B cell (primary cell): ENCODE measurements at regions not wholly inside any gene's neighbourhood (a gene's known extent, or its start where the extent isn't known, plus 50 kb on each side); places are given as distances from the start of the nearest gene placed in this dataset.

Experiments
- ATAC-seq: fragments of 200-7000 bp; cut with Tn5 transposase; one replicate; pipeline ENCODE4 v1.10.0; 2021; ENCODE audit warnings: low read depth, mild to moderate bottlenecking, moderate number of reproducible peaks, moderate library complexity
- CTCF ChIA-PET: fragments of 350-600 bp; sonication (Branson Sonifier 250); formaldehyde crosslinking; loops from one replicate; lab custom pipeline; 2021; ENCODE audit warnings: antibody characterized with exemption, inconsistent platforms; lab: Charles Lee
- POLR2A ChIA-PET: fragments of 350-600 bp; sonication (Branson Sonifier 250); formaldehyde crosslinking; loops from one replicate; lab custom pipeline; 2021; ENCODE audit warnings: antibody characterized with exemption; lab: Charles Lee
- DNase-seq: peaks from one replicate; pipeline ENCODE4 v3.0.0; 2013
- H2AFZ ChIP-seq: 2 replicates; pipeline ENCODE4 v1.6.1; 2012; ENCODE audit warnings: mild to moderate bottlenecking, low read depth, low read length; ENCODE audit not compliant: insufficient read depth, poor library complexity, severe bottlenecking
- H3K27ac ChIP-seq, 2 donors: 1 replicate in 1 of 2; 2 replicates in 1 of 2; pipeline ENCODE4 v1.5.1; 2012 to 2013; ENCODE audit warnings: low read length in 2 of 2, mild to moderate bottlenecking in 2 of 2, moderate library complexity in 1 of 2
- H3K27me3 ChIP-seq, 4 experiments: fragments of 200-600 bp in 1 of 4; sonication (generic) in 1 of 4; replicated peaks in 1 of 4; 1 replicate in 2 of 4; 2 replicates in 2 of 4; pipeline versions ENCODE4 v1.6.1 to v1.7.0; 2013 to 2016; ENCODE audit warnings: low read length in 3 of 4, mild to moderate bottlenecking in 2 of 4, mixed read lengths in 1 of 4, moderate library complexity in 1 of 4; ENCODE audit not compliant: insufficient read depth in 4 of 4, control insufficient read depth in 3 of 4; ENCODE audit errors: control extremely low read depth in 1 of 4
- H3K36me3 ChIP-seq, 2 experiments: replicated peaks in 1 of 2; 1 replicate in 1 of 2; 2 replicates in 1 of 2; pipeline versions ENCODE4 v1.6.1 to v1.7.1; 2013; ENCODE audit warnings: low read length in 1 of 2; ENCODE audit not compliant: insufficient read depth in 2 of 2, control insufficient read depth in 1 of 2; ENCODE audit errors: control extremely low read depth in 1 of 2, extremely low read depth in 1 of 2
- H3K4me1 ChIP-seq, 2 donors: fragments of 200-600 bp in 1 of 2; sonication (generic) in 1 of 2; 1 replicate in 1 of 2; 2 replicates in 1 of 2; pipeline versions ENCODE4 v1.5.1 to v1.6.1; 2013 to 2017; ENCODE audit warnings: low read length in 2 of 2; ENCODE audit not compliant: control insufficient read depth in 2 of 2, insufficient read depth in 2 of 2
- H3K4me2 ChIP-seq: replicated peaks from 2 replicates; pipeline ENCODE3; 2012; ENCODE audit warnings: mild to moderate bottlenecking, low read depth, low read length; ENCODE audit not compliant: poor library complexity, severe bottlenecking
- H3K4me3 ChIP-seq, 5 experiments: fragments of 200-600 bp in 1 of 5; sonication (generic) in 1 of 5; 1 replicate in 3 of 5; 2 replicates in 2 of 5; pipeline versions ENCODE4 v1.5.1 to v1.7.0; 2011 to 2016; ENCODE audit warnings: low read length in 4 of 5, mild to moderate bottlenecking in 4 of 5, low read depth in 2 of 5, control low read depth in 1 of 5, moderate library complexity in 1 of 5; ENCODE audit not compliant: insufficient read depth in 1 of 5; ENCODE audit errors: control extremely low read depth in 1 of 5, extremely low read depth in 1 of 5
- H3K79me2 ChIP-seq: fragments of 200-600 bp; sonication (generic); one replicate; pipeline ENCODE4 v1.6.0; 2016; ENCODE audit warnings: low read length; ENCODE audit not compliant: control insufficient read depth, insufficient read depth
- H3K9ac ChIP-seq: fragments of 200-600 bp; sonication (generic); 2 replicates; pipeline ENCODE4 v1.6.1; 2017; ENCODE audit warnings: mild to moderate bottlenecking, low read length, moderate library complexity
- H3K9me3 ChIP-seq, 3 donors: one replicate each; pipeline versions ENCODE4 v1.6.1 to v1.7.1; 2013; ENCODE audit warnings: low read length in 2 of 3; ENCODE audit not compliant: control insufficient read depth in 2 of 3, insufficient read depth in 1 of 3; ENCODE audit errors: control extremely low read depth in 1 of 3
- H4K20me1 ChIP-seq: 2 replicates; pipeline ENCODE4 v1.6.0; 2012; ENCODE audit warnings: mild to moderate bottlenecking, low read length; ENCODE audit not compliant: insufficient read depth, control insufficient read depth, poor library complexity, severe bottlenecking
- H3K27ac Mint-ChIP-seq: one replicate; pipeline ENCODE4 v1.8.0; 2021; ENCODE audit warnings: mixed read lengths
- H3K27me3 Mint-ChIP-seq: one replicate; pipeline ENCODE4 v1.8.0; 2021; ENCODE audit warnings: mixed read lengths
- H3K4me1 Mint-ChIP-seq: one replicate; pipeline ENCODE4 v1.8.0; 2021; ENCODE audit warnings: mixed read lengths
- H3K4me3 Mint-ChIP-seq: one replicate; pipeline ENCODE4 v1.8.0; 2021; ENCODE audit warnings: mixed read lengths
- H3K9me3 Mint-ChIP-seq: one replicate; pipeline ENCODE4 v1.8.0; 2022; ENCODE audit warnings: mixed read lengths; ENCODE audit not compliant: insufficient read depth
- EZH2 ChIP-seq: IDR thresholded peaks from 2 replicates; pipeline ENCODE4 v1.6.1; 2012; ENCODE audit warnings: borderline replicate concordance, low read depth, mild to moderate bottlenecking, moderate library complexity, low read length; ENCODE audit not compliant: insufficient read depth, poor library complexity, severe bottlenecking
- WGBS: methylation state at CpG from one replicate; pipeline ENCODE4 v1.1.5; 2013; ENCODE audit warnings: missing lambda C conversion rate; ENCODE audit not compliant: insufficient coverage; 5-methylcytosine and 5-hydroxymethylcytosine counted together
- intact Hi-C: fragments of 100-400 bp; cut with micrococcal nuclease; formaldehyde crosslinking; loops from one replicate; pipeline ENCODE4 v1.10.0; 2022
- TF ChIP-seq, protein P1 (sequence below): fragments of 200-600 bp; IDR thresholded peaks from one replicate; pipeline ENCODE4 v1.8.0; 2022; ENCODE audit warnings: antibody characterized with exemption, mild to moderate bottlenecking

DNA sequence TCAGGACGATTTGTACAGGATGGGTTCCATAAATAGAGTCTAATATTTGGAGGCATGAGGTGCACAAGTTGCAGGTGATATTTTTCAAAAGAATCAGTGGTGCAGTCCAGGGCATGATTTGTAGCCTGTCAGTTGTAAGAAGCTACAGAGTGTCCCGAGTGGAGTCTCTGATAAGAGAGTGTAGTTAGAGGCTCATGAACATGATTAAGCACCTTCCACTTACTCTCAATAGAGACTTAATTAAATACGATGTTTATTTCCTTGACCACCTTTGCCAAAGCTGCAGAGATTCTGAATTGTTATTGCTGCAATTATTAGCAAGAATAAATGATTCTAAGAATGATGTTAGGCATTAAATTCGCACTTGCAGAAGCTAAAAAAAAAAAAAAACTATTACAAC lies 218.4 kb upstream of the LRTM1 start:
- Mint-ChIP-seq H3K9me3 (no peaks in the 10 kb centered on the region), H3K4me3 (no peak overlapping the region), H3K27ac (no peak overlapping the region), H3K4me1 (no peaks in the 10 kb centered on the region), H3K27me3 (no peaks in the 10 kb centered on the region)
- POLR2A ChIA-PET, result no interaction called here
- CTCF ChIA-PET, result no interaction called here
- Histone ChIP-seq H3K9ac (no peak overlapping the region), H3K27me3 (no peaks in the 10 kb centered on the region), H3K4me1 (no peaks in the 10 kb centered on the region), H3K27ac (no peak overlapping the region), H3K4me3 (no peak overlapping the region), H3K9me3 (peaks cover 0 to 5% (median 0%) of the 10 kb centered on the region in 3 donors), H3K4me2 (no peak overlapping the region), H2AFZ (no peak overlapping the region), H3K79me2 (no peaks in the 10 kb centered on the region), H3K36me3 (no peaks in the 10 kb centered on the region), H4K20me1 (no peaks in the 10 kb centered on the region)
- no peak for TF ChIP-seq EZH2
- WGBS, result 86% methylated on average over 1 of the region's 4 CpGs
- DNase-seq (no peak), ATAC-seq (no peak)
- intact Hi-C loops, result no loop called here

DNA sequence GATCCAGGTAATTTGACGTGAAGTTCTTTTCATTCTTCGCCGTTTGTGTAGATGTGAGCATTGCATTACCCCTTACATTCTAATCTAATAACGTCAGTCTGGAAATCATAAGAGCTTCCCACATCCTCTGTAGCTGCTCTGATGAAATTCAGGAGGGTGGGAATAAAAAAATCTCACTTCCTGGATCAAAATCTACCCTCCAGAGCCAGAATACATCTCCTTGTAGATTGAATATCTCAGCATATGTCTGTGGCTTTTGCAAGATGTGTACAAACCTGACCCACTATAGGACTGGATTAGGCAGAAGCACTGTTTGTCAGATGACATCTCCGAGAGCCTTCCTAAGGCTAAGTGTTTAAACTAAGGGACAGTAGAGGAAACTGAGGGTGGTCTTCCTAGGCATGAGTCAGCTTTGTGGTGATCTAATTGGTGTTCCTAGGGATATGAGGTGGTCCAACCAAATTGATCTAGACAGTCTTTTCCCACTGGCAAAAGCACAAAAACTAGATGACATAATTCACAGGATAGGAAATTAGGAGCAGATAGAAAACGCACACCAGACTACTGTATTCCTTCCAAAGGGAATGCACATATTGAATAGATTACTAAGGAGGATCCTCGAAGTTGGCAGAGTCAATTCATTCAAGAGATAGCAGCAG lies 216.3 kb upstream of the LRTM1 start:
- ATAC-seq (no peak), DNase-seq (no peak)
- H3K4me3 Mint-ChIP-seq, result no peak overlapping the region
- no peak overlapping the region for H3K27ac Mint-ChIP-seq
- POLR2A ChIA-PET, result no interaction called here
- H3K27me3 Mint-ChIP-seq, result no peaks in the 10 kb centered on the region
- H3K4me1 Mint-ChIP-seq, result no peaks in the 10 kb centered on the region
- no peaks in the 10 kb centered on the region for H3K9me3 Mint-ChIP-seq
- Histone ChIP-seq H3K36me3 (no peaks in the 10 kb centered on the region), H4K20me1 (no peaks in the 10 kb centered on the region), H3K79me2 (no peaks in the 10 kb centered on the region), H3K4me2 (no peak overlapping the region), H3K27ac (no peak overlapping the region), H3K27me3 (no peaks in the 10 kb centered on the region), H3K9me3 (peaks cover 0 to 5% (median 0%) of the 10 kb centered on the region in 3 donors), H3K9ac (no peak overlapping the region), H3K4me1 (no peaks in the 10 kb centered on the region), H3K4me3 (no peak overlapping the region), H2AFZ (no peak overlapping the region)
- TF ChIP-seq, protein P1, sequence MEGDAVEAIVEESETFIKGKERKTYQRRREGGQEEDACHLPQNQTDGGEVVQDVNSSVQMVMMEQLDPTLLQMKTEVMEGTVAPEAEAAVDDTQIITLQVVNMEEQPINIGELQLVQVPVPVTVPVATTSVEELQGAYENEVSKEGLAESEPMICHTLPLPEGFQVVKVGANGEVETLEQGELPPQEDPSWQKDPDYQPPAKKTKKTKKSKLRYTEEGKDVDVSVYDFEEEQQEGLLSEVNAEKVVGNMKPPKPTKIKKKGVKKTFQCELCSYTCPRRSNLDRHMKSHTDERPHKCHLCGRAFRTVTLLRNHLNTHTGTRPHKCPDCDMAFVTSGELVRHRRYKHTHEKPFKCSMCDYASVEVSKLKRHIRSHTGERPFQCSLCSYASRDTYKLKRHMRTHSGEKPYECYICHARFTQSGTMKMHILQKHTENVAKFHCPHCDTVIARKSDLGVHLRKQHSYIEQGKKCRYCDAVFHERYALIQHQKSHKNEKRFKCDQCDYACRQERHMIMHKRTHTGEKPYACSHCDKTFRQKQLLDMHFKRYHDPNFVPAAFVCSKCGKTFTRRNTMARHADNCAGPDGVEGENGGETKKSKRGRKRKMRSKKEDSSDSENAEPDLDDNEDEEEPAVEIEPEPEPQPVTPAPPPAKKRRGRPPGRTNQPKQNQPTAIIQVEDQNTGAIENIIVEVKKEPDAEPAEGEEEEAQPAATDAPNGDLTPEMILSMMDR, result no peak
- no peak for TF ChIP-seq EZH2
- no CpG with 5 or more reads among the region's 7 CpGs for WGBS
- intact Hi-C loops, result no loop called here
- CTCF ChIA-PET, result no interaction called here
